ENCODE measurements at regions not wholly inside any gene's neighbourhood (a gene's known extent, or its start where the extent isn't known, plus 50 kb on each side); places are given as distances from the start of the nearest gene placed in this dataset.

DNA sequence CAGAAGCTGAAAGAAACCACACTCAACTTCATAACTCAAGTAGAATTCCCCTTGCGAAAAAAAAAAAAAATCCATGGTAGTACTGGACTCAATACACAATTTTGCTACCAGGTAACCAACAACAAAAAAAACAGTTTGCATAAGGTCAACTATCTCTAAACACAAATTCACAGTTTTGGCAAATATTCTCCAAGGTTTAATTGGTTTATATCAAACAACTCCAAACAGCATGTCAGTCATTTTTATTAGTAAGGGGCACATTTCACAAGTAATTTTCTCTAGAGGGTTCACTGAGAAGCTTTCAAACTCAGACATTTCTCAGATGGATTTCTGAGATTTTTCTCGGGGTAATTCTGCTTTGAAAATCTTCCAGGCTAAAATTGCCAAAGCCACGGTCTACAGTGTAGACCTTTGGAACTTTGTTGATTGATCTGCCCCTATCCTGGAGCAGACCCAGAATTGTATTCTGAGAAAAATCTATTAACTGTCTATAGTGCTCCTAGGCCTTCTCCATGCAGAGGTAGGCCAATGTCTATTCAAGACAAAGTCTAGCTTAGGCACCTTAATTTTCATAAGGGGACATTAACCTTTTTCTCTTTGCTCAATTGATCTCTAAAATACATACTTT lies 73.7 kb upstream of the NFKB1 start:
- no peak for DNase-seq
- no peaks in the 10 kb centered on the region for H3K9me2 ChIP-seq
- ChIA-PET CTCF (interaction anchor here (0.6 to 1.3 kb wide), 4 partner anchors 20 to 672 kb away, joined by 3 to 5 read pairs (median 4); partner anchors contain the start of gene BDH2), POLR2A (no interaction called here)
- WGBS (ENCODE audit: low lambda C conversion rate): 94% methylated on average over 3 of the region's 3 CpGs
- H2AFZ ChIP-seq (ENCODE audit: low read depth): no peak overlapping the region
- no peaks in the 10 kb centered on the region for H4K20me1 ChIP-seq (ENCODE audit: insufficient read depth)
- H3K4me2 ChIP-seq: no peak overlapping the region
- no peaks in the 10 kb centered on the region for H3K79me2 ChIP-seq (ENCODE audit: insufficient read depth)
- H3K4me1 ChIP-seq (ENCODE audit: control insufficient read depth in 1 of 2, insufficient read depth in 2 of 2, low read depth in 1 of 2, low read length in 1 of 2): peaks cover 0 to 10% of the 10 kb centered on the region in 2 experiments; a peak in 2 of 4 replicates
- no peak overlapping the region for H3K27ac ChIP-seq (ENCODE audit: low read depth in 2 of 2, low read length in 1 of 2)
- no peaks in the 10 kb centered on the region for H3K36me3 ChIP-seq (replicated peaks in 1 of 2; ENCODE audit: control insufficient read depth in 1 of 2, insufficient read depth in 2 of 2, low read length in 1 of 2)
- TF ChIP-seq JUND (IDR thresholded peaks at IDR 0.05) (no peak), ZBTB33 (IDR thresholded peaks at IDR 0.05; ENCODE audit: borderline replicate concordance, low read depth) (no peak), RFX5 (IDR thresholded peaks at IDR 0.05; ENCODE audit: low read length) (no peak), GATA2 (CRISPR knock-in tag; IDR thresholded peaks at IDR 0.05) (no peak), FOXM1 (IDR thresholded peaks at IDR 0.05; ENCODE audit: low read depth) (no peak)
- TF ChIP-seq, protein P1, sequence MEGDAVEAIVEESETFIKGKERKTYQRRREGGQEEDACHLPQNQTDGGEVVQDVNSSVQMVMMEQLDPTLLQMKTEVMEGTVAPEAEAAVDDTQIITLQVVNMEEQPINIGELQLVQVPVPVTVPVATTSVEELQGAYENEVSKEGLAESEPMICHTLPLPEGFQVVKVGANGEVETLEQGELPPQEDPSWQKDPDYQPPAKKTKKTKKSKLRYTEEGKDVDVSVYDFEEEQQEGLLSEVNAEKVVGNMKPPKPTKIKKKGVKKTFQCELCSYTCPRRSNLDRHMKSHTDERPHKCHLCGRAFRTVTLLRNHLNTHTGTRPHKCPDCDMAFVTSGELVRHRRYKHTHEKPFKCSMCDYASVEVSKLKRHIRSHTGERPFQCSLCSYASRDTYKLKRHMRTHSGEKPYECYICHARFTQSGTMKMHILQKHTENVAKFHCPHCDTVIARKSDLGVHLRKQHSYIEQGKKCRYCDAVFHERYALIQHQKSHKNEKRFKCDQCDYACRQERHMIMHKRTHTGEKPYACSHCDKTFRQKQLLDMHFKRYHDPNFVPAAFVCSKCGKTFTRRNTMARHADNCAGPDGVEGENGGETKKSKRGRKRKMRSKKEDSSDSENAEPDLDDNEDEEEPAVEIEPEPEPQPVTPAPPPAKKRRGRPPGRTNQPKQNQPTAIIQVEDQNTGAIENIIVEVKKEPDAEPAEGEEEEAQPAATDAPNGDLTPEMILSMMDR (IDR thresholded peaks at IDR 0.05): no peak
- H3K9ac ChIP-seq: no peak overlapping the region
- peaks cover 22% of the 10 kb centered on the region for H3F3A ChIP-seq (replicated peaks; ENCODE audit: insufficient read depth)
- H3K27me3 ChIP-seq (ENCODE audit: insufficient read depth): no peaks in the 10 kb centered on the region
- no peak overlapping the region for H3K4me3 ChIP-seq (ENCODE audit: low read depth in 2 of 2, low read length in 1 of 2)
- no peaks in the 10 kb centered on the region for H3K9me3 ChIP-seq

- Histone ChIP-seq H3K9me3 (no peaks in the 10 kb centered on the region), H3K9me2 (no peaks in the 10 kb centered on the region), H3K4me1 (ENCODE audit: control insufficient read depth in 1 of 2, insufficient read depth in 2 of 2, low read depth in 1 of 2, low read length in 1 of 2) (peaks cover 0 to 10% of the 10 kb centered on the region in 2 experiments; a peak in 2 of 4 replicates), H4K20me1 (ENCODE audit: insufficient read depth) (no peaks in the 10 kb centered on the region), H3F3A (replicated peaks; ENCODE audit: insufficient read depth) (peaks cover 22% of the 10 kb centered on the region), H3K79me2 (ENCODE audit: insufficient read depth) (no peaks in the 10 kb centered on the region), H3K9ac (no peak overlapping the region), H3K36me3 (replicated peaks in 1 of 2; ENCODE audit: control insufficient read depth in 1 of 2, insufficient read depth in 2 of 2, low read length in 1 of 2) (no peaks in the 10 kb centered on the region), H3K27ac (ENCODE audit: low read depth in 2 of 2, low read length in 1 of 2) (no peak overlapping the region), H3K4me3 (ENCODE audit: low read depth in 2 of 2, low read length in 1 of 2) (no peak overlapping the region), H2AFZ (ENCODE audit: low read depth) (no peak overlapping the region), H3K27me3 (ENCODE audit: insufficient read depth) (no peaks in the 10 kb centered on the region), H3K4me2 (no peak overlapping the region)
- DNase-seq: no peak
- CTCF ChIA-PET: interaction anchor here (1.1 to 1.3 kb wide), 2 partner anchors 580 to 672 kb away, joined by 3 to 4 read pairs; partner anchors contain the start of gene BDH2
- 94% methylated on average over 4 of the region's 4 CpGs for WGBS (ENCODE audit: low lambda C conversion rate)
- POLR2A ChIA-PET: no interaction called here
- TF ChIP-seq GABPA (IDR thresholded peaks at IDR 0.05; ENCODE audit: low read depth): no peak
- TF ChIP-seq EZH2phosphoT487 (IDR thresholded peaks at IDR 0.05; ENCODE audit: borderline replicate concordance, low read depth): no peak
- no peak for TF ChIP-seq SMC3 (IDR thresholded peaks at IDR 0.05; ENCODE audit: low read depth, low read length)
- TF ChIP-seq, protein P2, sequence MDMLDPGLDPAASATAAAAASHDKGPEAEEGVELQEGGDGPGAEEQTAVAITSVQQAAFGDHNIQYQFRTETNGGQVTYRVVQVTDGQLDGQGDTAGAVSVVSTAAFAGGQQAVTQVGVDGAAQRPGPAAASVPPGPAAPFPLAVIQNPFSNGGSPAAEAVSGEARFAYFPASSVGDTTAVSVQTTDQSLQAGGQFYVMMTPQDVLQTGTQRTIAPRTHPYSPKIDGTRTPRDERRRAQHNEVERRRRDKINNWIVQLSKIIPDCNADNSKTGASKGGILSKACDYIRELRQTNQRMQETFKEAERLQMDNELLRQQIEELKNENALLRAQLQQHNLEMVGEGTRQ (IDR thresholded peaks at IDR 0.05; ENCODE audit: borderline replicate concordance, low read depth, low read length): no peak
- no peak for TF ChIP-seq ZBTB33 (IDR thresholded peaks at IDR 0.05; ENCODE audit: borderline replicate concordance, low read depth)
- no peak for TF ChIP-seq MEF2A (IDR thresholded peaks at IDR 0.05; ENCODE audit: borderline replicate concordance, low read depth)
- TF ChIP-seq FOSL2 (IDR thresholded peaks at IDR 0.05; ENCODE audit: borderline replicate concordance, low read depth): no peak
Measured at GRCh38 chr4:102428122-102428521, 73.0 kb upstream of the NFKB1 start.

Data from SK-N-SH (cell line).